IPS-NIHi7 (cell line): ENCODE measurements at regions not wholly inside any gene's neighbourhood (a gene's known extent, or its start where the extent isn't known, plus 50 kb on each side); places are given as distances from the start of the nearest gene placed in this dataset.

Experiments
- DNase-seq: peaks from one replicate; pipeline ENCODE4 v3.0.0; 2012; ENCODE audit warnings: mixed read lengths; ENCODE audit errors: extremely low spot score

DNA sequence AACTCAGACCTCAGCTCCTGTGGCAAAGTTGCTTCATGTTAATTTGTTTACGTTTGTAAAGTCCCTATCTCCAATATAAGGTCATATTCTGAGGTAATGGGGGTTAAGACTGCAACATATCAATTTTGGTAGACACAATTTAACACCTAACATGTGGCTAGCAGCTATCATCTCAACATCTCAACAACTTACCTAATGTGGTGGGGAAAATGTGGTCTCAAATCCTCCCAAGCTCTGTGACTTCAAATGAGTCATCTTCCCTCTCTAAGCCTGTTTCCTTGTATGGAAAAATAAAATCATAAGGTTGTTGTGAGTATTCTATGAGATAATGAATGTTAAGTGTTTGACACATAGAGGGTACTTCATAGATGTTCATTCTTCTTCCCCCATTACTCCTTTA is 443.3 kb downstream of the CDK5RAP2 start:
- no peak for DNase-seq

DNA sequence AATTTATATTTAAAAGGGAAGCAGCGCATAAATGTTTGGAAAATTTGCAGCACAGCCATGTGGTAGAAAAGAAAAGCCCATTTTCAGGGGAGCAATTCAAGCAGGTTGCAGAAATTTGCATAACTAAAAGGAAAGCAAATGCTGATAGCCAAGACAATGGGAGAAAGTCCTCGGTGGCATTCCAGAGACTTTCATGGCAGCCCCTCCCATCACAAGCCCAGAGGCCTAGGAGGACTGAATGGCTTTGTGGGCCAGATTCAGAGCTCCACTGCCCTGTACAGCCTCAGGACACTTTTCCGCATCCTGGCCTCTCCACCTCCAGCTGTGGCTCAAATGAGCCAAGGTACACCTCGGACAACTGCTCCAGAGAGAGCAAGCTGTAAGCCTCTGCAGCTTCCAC is 462.9 kb downstream of the CDK5RAP2 start:
- DNase-seq: no peak

GRCh38 chr9:120110520-120110919 is 469.4 kb downstream of the CDK5RAP2 start:
- no peak for DNase-seq

DNA sequence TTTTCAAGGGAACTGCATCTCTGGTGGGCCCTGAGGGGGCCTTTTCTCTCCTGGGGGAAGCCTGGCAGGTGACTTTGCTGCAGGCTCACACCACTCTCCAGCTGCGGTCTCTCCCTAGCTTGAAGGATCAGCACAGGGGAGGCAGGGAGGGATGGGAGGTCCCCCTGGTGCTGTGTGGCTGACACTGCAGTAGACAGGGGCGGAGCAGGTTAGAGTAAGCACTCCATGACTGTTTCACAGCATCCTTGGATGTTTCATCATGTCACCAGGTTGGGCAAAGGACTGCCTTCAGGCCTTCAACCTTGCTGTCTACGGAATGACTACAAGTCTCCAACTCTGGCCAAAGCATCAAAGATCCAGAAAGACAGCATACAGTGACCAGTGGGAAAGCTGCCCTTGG is 470.7 kb downstream of the CDK5RAP2 start:
- DNase-seq: peak; percentile 90

GRCh38 chr9:120107138-120107537 is 472.8 kb downstream of the CDK5RAP2 start:
- DNase-seq: no peak

DNA sequence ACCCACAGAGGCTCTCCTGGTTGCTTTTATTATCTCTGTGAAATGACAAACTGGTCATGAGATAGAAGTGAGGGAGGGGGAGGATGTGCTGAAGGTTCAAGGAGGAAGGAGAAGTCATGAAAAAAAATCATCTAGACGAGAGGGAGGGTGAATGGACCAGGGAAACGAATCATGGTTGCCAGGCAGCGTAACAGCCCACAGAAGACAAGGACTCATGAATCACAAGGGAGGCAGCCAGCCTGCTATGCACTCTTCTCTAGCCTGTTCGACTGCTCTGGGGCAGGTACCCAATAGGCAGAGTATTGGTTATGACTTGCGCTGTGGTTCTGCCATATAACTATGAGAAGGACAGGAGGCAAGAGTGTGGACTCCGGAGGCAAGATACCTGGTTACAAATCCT is 475.2 kb downstream of the CDK5RAP2 start:
- DNase-seq: no peak

DNA sequence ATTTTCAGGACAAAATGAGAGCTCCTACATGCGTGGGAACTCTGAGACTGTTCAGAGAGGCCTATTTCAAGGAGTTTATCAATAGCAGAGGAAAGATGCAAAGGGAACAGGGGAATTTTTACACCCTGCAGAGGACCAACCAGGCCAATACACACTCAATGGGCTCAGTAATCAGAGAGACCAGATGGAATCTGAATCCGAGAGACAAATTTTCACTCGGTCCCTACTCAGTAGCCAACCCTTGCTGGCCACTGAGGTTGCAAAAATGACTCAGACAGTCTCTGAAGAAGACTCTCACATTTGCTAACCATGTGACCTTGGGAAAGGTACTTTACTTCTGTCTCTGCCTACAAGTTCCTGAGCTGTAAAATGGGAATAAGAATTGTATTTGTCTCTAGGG is 479.4 kb downstream of the CDK5RAP2 start:
- no peak for DNase-seq

DNA sequence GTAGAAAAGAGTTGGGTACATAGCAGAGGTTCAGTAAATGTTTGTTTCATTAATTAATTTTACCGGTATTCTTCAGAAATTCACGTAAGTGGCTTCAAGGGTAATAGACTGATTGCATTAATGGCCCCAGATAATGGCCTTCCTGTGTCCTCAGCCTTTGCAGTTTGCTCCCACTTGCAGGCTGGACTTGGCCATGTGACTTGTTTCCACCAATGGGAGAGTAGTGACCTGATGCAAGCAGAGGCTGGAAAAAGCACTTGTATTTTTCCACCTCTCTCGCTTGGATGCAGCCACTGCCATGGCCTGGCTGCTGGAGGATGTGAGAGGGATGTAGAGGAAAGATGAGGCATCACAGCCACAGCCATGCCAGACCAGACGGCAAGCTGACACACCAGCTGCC is 480.9 kb downstream of the CDK5RAP2 start:
- DNase-seq: no peak

GRCh38 chr9:120098584-120098983 is 481.4 kb downstream of the CDK5RAP2 start:
- no peak for DNase-seq

DNA sequence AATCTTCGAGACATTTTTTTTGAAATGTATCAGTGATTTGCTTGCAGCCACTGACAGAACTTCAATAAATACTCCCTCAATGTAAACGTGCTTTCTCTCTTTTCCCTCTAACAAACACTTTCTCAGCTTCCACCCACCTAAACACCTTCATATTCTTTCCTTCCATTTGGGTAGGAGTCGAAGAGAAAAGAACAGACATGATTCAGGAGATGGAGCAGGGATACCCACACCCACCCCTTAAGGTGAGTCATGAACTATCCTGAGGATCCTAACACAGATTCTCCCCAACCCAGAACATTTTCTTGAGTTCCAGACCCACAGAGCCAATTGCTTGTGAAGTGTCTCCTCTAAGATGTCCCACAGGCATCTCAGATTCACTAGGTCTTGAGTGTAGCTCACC is 488.8 kb downstream of the CDK5RAP2 start:
- no peak for DNase-seq

DNA sequence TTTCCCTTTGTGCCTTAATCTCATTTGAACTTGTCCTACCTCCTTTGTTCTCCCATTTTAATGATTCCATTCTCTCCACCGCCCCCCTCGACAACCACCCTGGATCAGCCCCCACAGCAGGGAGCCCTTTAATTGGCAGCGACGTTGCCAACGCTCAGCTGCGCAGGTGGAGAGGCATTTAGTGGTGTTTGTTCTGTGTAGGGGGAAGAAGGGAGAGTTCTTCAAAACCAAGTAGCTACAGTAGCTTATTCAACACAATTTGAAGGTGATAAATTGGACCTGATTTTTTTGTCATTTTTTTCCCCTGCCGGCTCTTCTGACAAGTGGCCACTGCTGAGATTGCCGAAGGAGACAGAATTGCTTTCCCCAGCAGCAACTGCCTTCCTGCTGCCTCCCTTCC is 499.1 kb downstream of the CDK5RAP2 start:
- DNase-seq: no peak

- no peak for DNase-seq
Measured at GRCh38 chr9:120078112-120078511, 501.9 kb downstream of the CDK5RAP2 start.

DNA sequence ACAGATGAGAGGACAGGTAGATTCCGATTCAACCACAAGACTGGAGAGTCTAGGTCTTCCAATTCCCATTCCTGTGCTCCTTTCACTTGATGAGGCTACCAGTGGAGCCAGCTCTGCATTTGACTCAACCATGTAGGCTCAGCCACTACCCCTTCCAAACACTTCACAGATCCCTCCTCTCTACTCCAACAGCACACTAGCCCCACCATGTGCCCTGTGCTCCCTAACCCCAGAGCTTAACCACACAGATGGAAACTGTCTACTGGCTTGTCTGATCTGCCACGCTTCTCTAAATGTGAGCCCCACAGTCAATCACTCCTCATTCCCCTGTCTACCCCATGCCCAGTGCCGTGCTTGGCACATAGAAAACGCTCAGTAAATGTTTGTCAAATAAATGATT is 508.2 kb downstream of the CDK5RAP2 start:
- peak; percentile 43 for DNase-seq

GRCh38 chr9:120066315-120066714 is 513.7 kb downstream of the CDK5RAP2 start:
- no peak for DNase-seq

GRCh38 chr9:120065151-120065550 is 514.8 kb downstream of the CDK5RAP2 start:
- DNase-seq: no peak

DNA sequence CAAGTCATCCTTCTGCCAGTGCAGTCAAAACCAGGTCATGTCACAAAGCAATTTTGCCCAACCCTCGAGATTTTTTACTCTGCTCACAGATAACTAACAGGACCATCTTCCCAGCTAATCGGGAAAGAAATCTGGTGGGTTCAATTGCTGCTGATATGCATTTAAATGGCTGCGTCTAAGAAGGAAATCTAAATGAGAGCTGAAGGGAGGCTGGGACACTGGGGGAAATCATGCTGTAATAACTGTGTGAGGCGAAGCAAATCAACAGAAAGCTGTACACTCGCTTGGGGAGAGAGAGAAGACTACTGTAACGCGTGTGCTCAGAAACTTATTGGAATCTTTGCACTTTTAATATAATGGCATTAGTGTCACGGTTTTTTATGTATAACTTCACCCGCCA is 535.0 kb downstream of the CDK5RAP2 start:
- DNase-seq: no peak

DNA sequence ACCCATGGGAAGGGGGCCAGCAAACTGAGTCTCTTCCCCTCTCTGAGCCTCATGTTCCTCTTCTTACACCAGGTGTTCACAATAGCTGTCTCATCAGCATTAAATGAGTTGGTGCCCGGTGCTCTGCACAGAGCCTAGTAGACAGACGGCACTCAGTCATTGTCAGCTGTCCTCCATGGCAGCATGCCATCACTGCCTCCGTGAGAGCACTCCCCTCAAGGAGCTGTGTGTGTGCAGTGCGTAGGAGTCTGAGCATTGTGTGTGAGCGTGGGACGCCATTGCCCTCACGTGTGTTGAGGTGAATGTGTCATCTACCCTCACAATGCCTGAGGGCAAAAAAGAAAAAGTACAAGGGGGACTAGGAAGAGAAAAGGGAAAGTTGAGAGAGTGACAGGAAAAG is 536.5 kb downstream of the CDK5RAP2 start:
- no peak for DNase-seq

GRCh38 chr9:120040896-120041295 is 539.1 kb downstream of the CDK5RAP2 start:
- no peak for DNase-seq

DNA sequence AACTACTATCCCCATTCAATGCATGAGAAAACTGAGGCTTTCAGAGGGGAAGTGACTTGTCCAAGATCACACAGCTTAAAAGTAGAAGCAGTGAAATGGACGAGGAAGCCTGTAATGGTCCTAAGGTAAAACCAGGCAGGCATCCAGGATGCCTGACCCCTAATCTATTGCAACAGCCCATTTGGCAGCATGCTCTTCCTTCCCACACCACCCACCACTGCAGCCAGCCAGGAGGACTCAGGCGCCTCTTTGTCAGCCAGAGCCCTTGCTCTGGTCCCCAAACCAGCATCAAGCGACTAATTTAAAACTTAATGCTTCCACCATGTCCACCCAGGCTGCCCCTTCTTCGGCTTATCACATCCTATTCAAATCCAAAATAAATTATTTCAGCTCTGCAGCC is 541.6 kb downstream of the CDK5RAP2 start:
- no peak for DNase-seq

GRCh38 chr9:120032639-120033038 is 547.3 kb downstream of the CDK5RAP2 start:
- DNase-seq: no peak

- DNase-seq: no peak
Measured at GRCh38 chr9:120030847-120031246, 549.1 kb downstream of the CDK5RAP2 start.

DNA sequence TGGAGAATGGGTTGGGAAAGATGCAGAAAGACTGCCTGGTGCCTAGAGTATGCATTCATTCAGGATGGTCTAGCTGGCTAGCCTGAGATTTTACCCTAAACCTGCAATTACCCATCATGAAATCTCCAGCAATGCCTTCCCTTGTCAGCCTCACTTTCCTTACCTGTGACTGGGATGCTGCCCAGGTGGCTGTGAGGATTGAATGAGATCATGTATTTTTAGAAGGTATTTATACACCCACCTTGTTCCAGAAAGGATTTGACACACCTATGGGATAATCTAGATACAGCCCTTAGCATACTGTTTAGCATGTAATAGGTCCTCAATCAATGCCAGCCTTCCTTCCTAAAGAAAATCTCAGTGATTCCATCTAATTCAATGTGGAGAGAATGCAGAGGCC is 561.4 kb downstream of the CDK5RAP2 start:
- no peak for DNase-seq

GRCh38 chr9:120018037-120018436 is 561.9 kb downstream of the CDK5RAP2 start:
- DNase-seq: no peak

GRCh38 chr9:120016231-120016630 is 563.7 kb downstream of the CDK5RAP2 start:
- DNase-seq: no peak

DNA sequence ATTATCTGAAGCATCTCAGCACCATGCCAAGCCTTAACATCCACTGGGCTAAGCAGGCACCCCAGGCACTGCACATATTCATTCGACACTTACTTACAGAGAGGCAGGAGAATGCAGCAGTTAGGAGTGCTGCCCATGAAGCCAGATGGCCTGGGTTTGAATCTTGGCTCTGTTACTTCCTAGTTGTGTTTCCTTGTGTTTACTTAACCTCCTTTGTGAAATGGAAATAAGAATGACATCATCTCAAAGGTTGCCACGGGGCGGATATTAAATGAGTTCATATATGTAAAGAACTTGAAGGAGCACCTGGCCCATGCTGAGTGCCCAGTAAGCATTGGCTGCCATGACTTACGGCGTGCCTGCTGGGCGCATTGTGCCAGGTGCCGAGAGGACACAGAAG is 565.2 kb downstream of the CDK5RAP2 start:
- DNase-seq: no peak
